Naive B cell (primary cell): ENCODE measurements at regions not wholly inside any gene's neighbourhood (a gene's known extent, or its start where the extent isn't known, plus 50 kb on each side); places are given as distances from the start of the nearest gene placed in this dataset.

Source experiments
- ATAC-seq, 2 donors: fragments of 150-1000 bp; cut with Tn5 transposase; 2 replicates each; pipeline ENCODE4 v1.10.0; 2021; ENCODE audit warnings: low read depth in 2 of 2, mild to moderate bottlenecking in 2 of 2, moderate library complexity in 2 of 2
- DNase-seq: peaks from one replicate; pipeline ENCODE4 v3.0.0; 2022
- H3K27ac Mint-ChIP-seq, 6 donors: one replicate each; pipeline ENCODE4 v1.8.0; 2020 to 2022; ENCODE audit warnings: mild to moderate bottlenecking in 6 of 6, mixed read lengths in 6 of 6, moderate library complexity in 5 of 6, inconsistent platforms in 2 of 6
- H3K27me3 Mint-ChIP-seq, 3 donors: one replicate each; pipeline ENCODE4 v1.8.0; 2021 to 2022; ENCODE audit warnings: mixed read lengths in 3 of 3, mild to moderate bottlenecking in 1 of 3
- H3K36me3 Mint-ChIP-seq, 2 donors: one replicate each; pipeline ENCODE4 v1.8.0; 2020 to 2022; ENCODE audit warnings: mixed read lengths in 2 of 2, inconsistent platforms in 1 of 2, mild to moderate bottlenecking in 1 of 2
- H3K4me1 Mint-ChIP-seq, 3 donors: one replicate each; pipeline ENCODE4 v1.8.0; 2020 to 2022; ENCODE audit warnings: mixed read lengths in 3 of 3, inconsistent platforms in 1 of 3, mild to moderate bottlenecking in 1 of 3, moderate library complexity in 1 of 3
- H3K4me3 Mint-ChIP-seq, 8 donors: one replicate each; pipeline ENCODE4 v1.8.0; 2020 to 2022; ENCODE audit warnings: mild to moderate bottlenecking in 8 of 8, mixed read lengths in 8 of 8, moderate library complexity in 8 of 8, inconsistent platforms in 2 of 8
- H3K9me3 Mint-ChIP-seq, 7 donors: one replicate each; pipeline ENCODE4 v1.8.0; 2020 to 2022; ENCODE audit warnings: mixed read lengths in 7 of 7, mild to moderate bottlenecking in 5 of 7, inconsistent platforms in 2 of 7, moderate library complexity in 1 of 7

DNA sequence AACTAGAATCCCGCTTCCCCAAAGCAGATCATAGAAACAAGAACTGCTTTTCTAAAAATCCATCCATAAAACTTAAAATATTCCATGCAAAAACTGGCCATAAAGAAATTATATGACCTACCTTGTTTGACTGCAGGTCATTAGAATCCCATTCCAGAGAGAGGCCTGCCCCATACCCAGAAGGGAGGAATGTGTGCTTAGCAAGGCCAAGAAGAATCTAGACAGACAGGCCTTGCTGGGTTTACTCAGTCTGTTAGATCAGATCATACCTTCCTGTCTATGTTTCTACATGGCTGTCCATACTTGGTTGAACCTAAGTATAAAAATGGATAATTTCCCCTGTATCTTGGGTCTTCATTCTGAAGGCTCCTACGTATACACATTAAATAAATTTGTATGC lies 358.8 kb upstream of the TRPC7 start:
- Mint-ChIP-seq H3K9me3 (peaks cover 0 to 5% (median 0%) of the 10 kb centered on the region in 7 donors), H3K36me3 (no peaks in the 10 kb centered on the region), H3K27me3 (no peaks in the 10 kb centered on the region), H3K4me1 (no peaks in the 10 kb centered on the region), H3K4me3 (no peak overlapping the region), H3K27ac (no peak overlapping the region)
- DNase-seq (no peak), ATAC-seq (no peak)

DNA sequence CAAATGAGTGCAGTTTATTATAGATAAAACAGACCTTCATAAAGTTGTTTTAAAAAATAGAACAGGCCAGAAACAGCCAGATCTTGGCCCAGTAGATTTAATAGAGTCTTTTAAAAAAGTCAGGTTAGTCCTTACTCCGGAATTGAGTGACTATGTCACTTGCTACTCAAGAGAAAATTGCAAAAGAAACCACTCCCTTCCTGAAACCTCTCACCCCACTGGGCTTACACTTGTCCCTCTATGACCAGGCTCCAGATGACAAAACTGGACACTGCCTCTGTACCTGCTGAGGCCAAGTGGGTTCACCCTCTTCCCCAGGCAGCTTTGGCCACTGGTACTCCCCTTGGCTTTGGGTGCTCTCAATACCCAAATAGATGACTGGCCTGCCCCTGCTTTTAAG lies 357.2 kb upstream of the TRPC7 start:
- no peak overlapping the region for H3K27ac Mint-ChIP-seq
- no peaks in the 10 kb centered on the region for H3K4me1 Mint-ChIP-seq
- no peak overlapping the region for H3K4me3 Mint-ChIP-seq
- H3K9me3 Mint-ChIP-seq, result peaks cover 0 to 5% (median 2%) of the 10 kb centered on the region in 7 donors
- no peaks in the 10 kb centered on the region for H3K27me3 Mint-ChIP-seq
- DNase-seq (no peak), ATAC-seq (no peak)
- no peaks in the 10 kb centered on the region for H3K36me3 Mint-ChIP-seq

DNA sequence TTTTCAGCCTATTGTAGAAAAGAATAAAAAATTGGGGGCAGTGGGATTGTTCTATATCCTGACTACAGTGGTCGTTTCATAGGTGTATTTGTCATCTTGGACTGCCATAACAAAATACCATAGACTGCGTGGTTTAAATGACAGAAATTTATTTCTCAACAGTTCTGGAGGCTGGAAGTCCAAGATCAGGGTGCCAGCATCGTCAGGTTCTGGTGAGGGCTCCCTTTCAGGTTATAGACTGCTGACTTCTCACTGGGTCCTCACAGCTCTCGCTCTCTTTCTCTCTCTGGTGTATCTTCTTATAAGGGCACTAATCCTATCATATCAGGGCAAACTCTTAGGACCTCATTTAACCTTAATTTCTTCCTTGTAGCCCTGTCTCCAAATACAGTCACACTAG lies 356.7 kb upstream of the TRPC7 start:
- Mint-ChIP-seq H3K27me3 (no peaks in the 10 kb centered on the region), H3K4me3 (no peak overlapping the region), H3K27ac (no peak overlapping the region), H3K9me3 (peaks cover 0 to 5% (median 3%) of the 10 kb centered on the region in 7 donors), H3K36me3 (no peaks in the 10 kb centered on the region), H3K4me1 (no peaks in the 10 kb centered on the region)
- DNase-seq (no peak), ATAC-seq (no peak)

DNA sequence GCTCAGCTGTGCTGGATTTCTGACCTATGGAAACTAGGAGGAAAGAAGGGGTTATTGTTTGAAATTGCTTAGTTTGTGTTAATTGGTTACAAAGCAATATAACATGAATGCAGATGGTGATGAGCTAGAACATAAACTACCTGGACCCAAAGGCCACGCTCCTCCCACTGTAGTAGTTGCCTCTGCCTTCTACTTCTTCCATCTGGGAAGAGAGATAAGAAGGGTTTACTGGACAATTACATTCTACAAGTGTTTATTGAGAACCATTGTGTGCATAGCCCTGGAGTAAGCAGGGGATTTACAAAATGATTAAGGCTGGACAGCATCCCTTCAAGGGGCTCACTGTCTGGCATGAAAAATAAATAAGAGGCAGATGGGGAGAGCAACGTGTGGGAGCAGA lies 355.3 kb upstream of the TRPC7 start:
- DNase-seq, result no peak
- Mint-ChIP-seq H3K36me3 (no peaks in the 10 kb centered on the region), H3K27me3 (no peaks in the 10 kb centered on the region), H3K4me3 (no peak overlapping the region), H3K27ac (no peak overlapping the region), H3K9me3 (peaks cover 0 to 5% (median 3%) of the 10 kb centered on the region in 7 donors), H3K4me1 (no peaks in the 10 kb centered on the region)
- ATAC-seq, result no peak

DNA sequence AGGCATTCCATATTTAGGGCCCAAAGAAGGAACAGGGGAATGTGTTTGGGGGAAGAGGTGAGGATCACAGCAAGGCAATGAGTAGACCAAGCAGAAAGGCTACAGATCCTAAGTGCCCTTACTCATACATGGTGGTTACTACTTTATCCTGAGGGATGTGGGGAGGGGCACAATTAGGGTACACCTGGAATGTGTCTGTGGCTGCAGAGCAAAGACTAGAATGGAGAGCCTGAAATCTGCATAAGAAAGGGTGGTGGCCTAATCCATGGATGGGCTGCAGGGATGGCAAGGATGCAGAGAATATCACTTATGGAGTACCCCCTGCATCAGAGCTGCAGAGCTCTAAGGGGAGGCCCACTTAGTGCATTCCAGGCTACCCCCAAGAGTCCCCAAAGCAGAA lies 352.6 kb upstream of the TRPC7 start:
- Mint-ChIP-seq H3K27me3 (no peaks in the 10 kb centered on the region), H3K4me3 (no peak overlapping the region), H3K36me3 (no peaks in the 10 kb centered on the region), H3K4me1 (no peaks in the 10 kb centered on the region), H3K27ac (no peak overlapping the region), H3K9me3 (peaks cover 0 to 10% (median 4%) of the 10 kb centered on the region in 7 donors)
- ATAC-seq (no peak), DNase-seq (no peak)

DNA sequence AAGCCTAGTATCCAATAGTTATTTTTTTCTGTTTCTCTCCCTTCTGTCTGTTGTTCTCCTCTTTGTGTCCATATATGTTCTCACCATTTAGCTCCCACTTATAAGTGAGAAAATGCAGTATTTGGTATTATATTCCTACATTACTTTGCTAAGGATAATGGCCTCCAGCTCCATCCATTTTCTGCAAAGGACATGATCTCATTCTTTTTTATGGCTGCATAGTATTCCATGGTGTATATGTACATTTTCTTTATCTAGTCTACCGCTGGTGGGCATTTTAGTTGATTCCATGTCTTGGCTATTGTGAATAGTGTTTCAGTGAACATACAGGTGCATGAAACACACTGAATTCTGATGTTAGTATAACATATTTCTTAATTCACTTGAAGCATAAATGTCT lies 348.9 kb upstream of the TRPC7 start:
- Mint-ChIP-seq H3K36me3 (no peaks in the 10 kb centered on the region), H3K4me3 (no peak overlapping the region), H3K27ac (no peak overlapping the region), H3K27me3 (no peaks in the 10 kb centered on the region), H3K4me1 (no peaks in the 10 kb centered on the region), H3K9me3 (peaks cover 0 to 14% (median 6%) of the 10 kb centered on the region in 7 donors)
- no peak for ATAC-seq
- no peak for DNase-seq

DNA sequence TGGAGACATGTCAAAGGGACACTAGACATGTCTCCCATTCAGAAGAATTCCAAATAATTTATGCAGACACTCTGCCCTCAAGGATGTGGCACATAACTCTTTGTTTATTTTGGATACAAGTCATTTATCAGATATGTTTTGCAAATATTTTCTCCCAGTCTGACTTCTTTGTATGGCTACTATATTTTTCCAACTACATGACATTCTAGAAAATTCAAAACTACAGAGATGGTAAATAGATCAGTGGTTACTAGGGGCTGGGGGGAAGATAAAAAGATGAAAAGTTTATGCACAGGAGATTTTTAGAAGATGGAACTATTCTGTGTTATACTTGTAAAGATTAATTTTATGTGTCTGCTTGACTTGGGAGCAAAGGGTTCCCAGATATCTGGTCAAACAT lies 347.3 kb upstream of the TRPC7 start:
- ATAC-seq (no peak), DNase-seq (no peak)
- Mint-ChIP-seq H3K9me3 (peaks cover 0 to 12% (median 6%) of the 10 kb centered on the region in 7 donors), H3K4me3 (no peak overlapping the region), H3K4me1 (no peaks in the 10 kb centered on the region), H3K36me3 (no peaks in the 10 kb centered on the region), H3K27me3 (no peaks in the 10 kb centered on the region), H3K27ac (no peak overlapping the region)

DNA sequence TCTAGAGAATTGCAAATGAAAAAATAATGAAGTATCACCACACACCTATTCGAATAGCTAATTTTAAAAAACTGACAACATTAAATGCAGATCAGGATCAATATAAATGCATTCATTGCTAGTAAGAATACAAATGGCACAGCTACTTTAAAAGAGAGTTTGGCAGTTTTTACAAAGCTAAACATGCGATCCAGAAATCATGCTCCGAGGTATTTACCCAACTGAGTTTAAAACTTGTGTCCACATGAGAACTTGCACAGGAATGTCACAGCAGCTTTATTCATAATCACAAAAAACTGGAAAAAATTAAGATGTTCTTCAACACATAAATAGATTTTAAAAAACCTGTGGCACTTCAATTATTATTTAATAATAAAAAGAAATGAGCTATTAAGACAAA lies 345.5 kb upstream of the TRPC7 start:
- ATAC-seq (no peak), DNase-seq (no peak)
- Mint-ChIP-seq H3K36me3 (no peaks in the 10 kb centered on the region), H3K27ac (no peak overlapping the region), H3K27me3 (no peaks in the 10 kb centered on the region), H3K9me3 (peaks cover 0 to 9% (median 5%) of the 10 kb centered on the region in 7 donors), H3K4me1 (no peaks in the 10 kb centered on the region), H3K4me3 (no peak overlapping the region)

DNA sequence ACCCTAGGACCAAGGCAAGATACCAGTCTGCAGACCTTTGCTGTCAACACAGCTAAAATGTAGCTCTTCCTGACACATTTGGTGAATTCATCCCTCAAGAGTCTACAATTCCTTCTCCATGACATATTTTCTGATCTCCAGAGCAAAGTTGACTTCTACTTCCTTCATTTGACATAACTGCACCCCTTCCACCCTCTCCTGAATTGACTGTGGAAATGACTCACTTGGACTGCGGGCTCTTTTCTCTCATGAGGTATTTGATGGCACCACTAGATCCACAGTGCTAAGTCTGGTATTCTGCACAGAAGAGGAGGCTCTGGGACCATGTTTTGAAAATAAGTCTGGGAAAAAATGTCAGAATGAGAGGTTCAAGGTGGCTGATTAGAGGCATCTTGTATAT lies 338.4 kb upstream of the TRPC7 start:
- ATAC-seq (no peak), DNase-seq (no peak)
- H3K4me3 Mint-ChIP-seq, result no peak overlapping the region
- H3K4me1 Mint-ChIP-seq, result no peaks in the 10 kb centered on the region
- H3K9me3 Mint-ChIP-seq, result peaks cover 0 to 6% (median 0%) of the 10 kb centered on the region in 7 donors
- no peak overlapping the region for H3K27ac Mint-ChIP-seq
- H3K36me3 Mint-ChIP-seq, result no peaks in the 10 kb centered on the region
- no peaks in the 10 kb centered on the region for H3K27me3 Mint-ChIP-seq

DNA sequence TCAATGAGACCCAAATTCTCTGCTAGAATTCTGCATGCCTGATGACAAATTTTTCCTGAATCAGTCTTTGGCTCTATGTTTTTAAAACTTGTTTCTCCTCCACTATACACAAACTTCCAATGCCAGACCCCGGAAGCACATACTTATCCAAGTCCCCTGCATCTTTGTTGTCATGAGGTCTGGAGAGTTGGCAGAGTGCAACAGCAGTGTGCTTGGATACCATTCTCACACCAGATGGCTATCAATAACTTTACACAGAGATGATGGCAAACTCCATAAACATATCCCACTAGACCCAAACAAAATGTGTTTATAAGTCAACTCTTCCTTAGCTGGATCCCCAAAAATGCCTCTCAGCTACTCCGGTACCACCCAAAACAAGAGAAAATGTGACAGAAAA lies 337.7 kb upstream of the TRPC7 start:
- ATAC-seq, result no peak
- Mint-ChIP-seq H3K9me3 (peaks cover 0 to 6% (median 0%) of the 10 kb centered on the region in 7 donors), H3K27me3 (no peaks in the 10 kb centered on the region), H3K36me3 (no peaks in the 10 kb centered on the region), H3K4me1 (no peaks in the 10 kb centered on the region), H3K4me3 (no peak overlapping the region), H3K27ac (no peak overlapping the region)
- DNase-seq, result no peak

DNA sequence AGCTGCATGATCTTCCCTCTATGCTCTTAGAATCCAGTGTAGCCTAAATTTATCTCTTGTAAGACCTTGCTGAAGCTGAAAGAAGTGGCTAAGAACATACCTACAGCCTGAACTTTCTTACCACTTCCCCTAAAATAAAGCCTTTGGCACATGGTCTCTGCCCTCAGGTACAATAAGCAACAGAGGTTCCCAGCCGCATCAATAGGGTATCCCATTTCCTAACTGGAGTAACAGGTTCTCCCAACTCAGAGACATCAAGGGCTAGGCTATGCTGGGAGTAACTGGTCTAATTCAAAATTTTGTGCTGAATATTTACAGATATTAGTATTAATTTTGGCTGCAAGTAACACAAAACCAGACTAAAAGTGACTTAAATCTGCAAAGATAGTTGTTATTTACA lies 335.8 kb upstream of the TRPC7 start:
- H3K27ac Mint-ChIP-seq, result no peak overlapping the region
- no peaks in the 10 kb centered on the region for H3K27me3 Mint-ChIP-seq
- H3K9me3 Mint-ChIP-seq, result peaks cover 0 to 6% (median 0%) of the 10 kb centered on the region in 7 donors
- H3K36me3 Mint-ChIP-seq, result no peaks in the 10 kb centered on the region
- ATAC-seq, result no peak
- H3K4me3 Mint-ChIP-seq, result no peak overlapping the region
- no peaks in the 10 kb centered on the region for H3K4me1 Mint-ChIP-seq
- no peak for DNase-seq

DNA sequence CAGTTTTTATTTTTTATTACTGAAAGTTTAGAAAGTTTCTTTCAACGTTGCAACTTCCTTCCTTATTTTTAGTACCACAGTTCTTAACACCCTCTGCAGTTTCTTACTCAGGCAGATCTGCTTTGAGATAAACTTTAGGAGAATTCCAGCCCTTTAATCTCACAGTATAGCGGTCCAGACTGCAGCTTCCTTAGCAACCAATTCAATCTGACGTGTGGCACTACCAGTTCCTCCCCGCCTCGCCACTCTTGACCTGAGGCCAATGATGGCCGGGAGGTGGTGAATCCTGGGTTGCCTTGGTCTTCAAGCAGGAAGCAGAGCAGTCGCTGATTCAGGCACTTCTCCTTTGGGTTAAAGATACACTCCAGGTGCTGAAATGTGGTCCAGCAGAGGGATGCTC lies 334.3 kb upstream of the TRPC7 start:
- Mint-ChIP-seq H3K9me3 (peaks cover 0 to 6% (median 0%) of the 10 kb centered on the region in 7 donors), H3K27ac (no peak overlapping the region), H3K36me3 (no peaks in the 10 kb centered on the region), H3K4me1 (no peaks in the 10 kb centered on the region), H3K27me3 (no peaks in the 10 kb centered on the region), H3K4me3 (no peak overlapping the region)
- ATAC-seq (no peak), DNase-seq (no peak)

DNA sequence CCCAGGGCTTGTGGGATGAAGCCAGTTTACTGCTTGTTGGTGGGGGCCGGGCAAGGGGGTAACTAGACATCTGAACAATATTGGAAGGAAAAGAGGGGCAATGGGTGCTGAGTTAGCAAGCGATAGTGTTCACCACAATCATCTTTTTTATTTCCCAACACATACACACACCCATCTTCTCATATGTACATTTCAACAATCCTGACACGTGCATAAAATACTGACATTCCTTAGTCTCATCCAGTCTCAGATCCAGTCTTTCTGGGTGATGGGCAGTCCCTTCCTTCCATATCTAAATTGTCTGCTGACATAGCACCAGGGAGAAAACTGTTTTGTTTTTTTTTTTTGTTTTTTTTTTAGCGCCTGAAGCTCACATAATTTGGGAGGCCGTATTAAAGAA lies 333.6 kb upstream of the TRPC7 start:
- no peak overlapping the region for H3K4me3 Mint-ChIP-seq
- no peak overlapping the region for H3K27ac Mint-ChIP-seq
- no peaks in the 10 kb centered on the region for H3K36me3 Mint-ChIP-seq
- DNase-seq (no peak), ATAC-seq (no peak)
- no peaks in the 10 kb centered on the region for H3K4me1 Mint-ChIP-seq
- no peaks in the 10 kb centered on the region for H3K27me3 Mint-ChIP-seq
- peaks cover 0 to 6% (median 0%) of the 10 kb centered on the region in 7 donors for H3K9me3 Mint-ChIP-seq

DNA sequence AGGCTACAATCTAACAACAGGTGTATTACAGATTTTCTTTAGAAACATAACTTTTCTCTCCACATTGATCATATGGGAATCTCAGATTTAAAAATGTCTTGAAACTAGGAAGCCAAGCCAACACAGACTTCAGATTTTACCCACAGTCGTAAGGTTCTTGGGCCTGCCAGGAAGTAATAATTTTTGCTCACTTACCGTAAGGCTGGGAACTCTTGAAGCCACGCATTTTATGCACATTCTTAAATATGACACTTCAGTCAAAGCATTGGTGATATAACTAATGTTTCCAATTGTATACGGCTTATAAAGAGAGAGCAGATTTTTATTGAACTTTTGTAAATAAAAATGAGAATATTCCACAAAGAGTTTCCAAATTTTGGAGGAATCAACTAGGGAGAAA lies 328.9 kb upstream of the TRPC7 start:
- no peaks in the 10 kb centered on the region for H3K36me3 Mint-ChIP-seq
- no peaks in the 10 kb centered on the region for H3K4me1 Mint-ChIP-seq
- H3K27me3 Mint-ChIP-seq, result no peaks in the 10 kb centered on the region
- peaks cover 0 to 17% (median 7%) of the 10 kb centered on the region in 7 donors for H3K9me3 Mint-ChIP-seq
- DNase-seq (no peak), ATAC-seq (no peak)
- H3K27ac Mint-ChIP-seq, result no peak overlapping the region
- H3K4me3 Mint-ChIP-seq, result no peak overlapping the region

DNA sequence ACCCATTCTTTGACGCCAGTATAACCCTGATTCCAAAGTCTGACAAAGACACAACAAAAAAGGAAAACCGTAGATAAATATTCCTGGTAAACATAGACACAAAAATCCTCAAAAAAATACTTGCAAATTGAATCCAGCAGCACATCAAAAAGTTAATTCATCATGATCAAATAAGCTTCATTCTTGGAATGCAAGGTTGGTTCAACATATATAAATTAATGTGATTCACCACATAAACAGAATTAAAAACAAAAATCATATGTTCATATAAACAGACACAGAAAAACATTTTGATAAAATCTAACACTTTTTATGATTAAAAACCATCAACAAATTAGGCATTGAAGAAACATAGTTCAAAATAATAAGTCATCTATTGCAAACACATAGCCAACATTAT lies 324.2 kb upstream of the TRPC7 start:
- Mint-ChIP-seq H3K27me3 (no peaks in the 10 kb centered on the region), H3K4me1 (no peaks in the 10 kb centered on the region), H3K9me3 (peaks cover 6 to 59% (median 23%) of the 10 kb centered on the region in 7 donors), H3K4me3 (no peak overlapping the region), H3K27ac (peak overlapping the region in 1 of 6 donors; percentile 64), H3K36me3 (no peaks in the 10 kb centered on the region)
- ATAC-seq (no peak), DNase-seq (no peak)
